SK-N-SH (cell line): ENCODE measurements at regions not wholly inside any gene's neighbourhood (a gene's known extent, or its start where the extent isn't known, plus 50 kb on each side); places are given as distances from the start of the nearest gene placed in this dataset.

Experiments
- CTCF ChIA-PET: fragments of 300-600, 350-600 bp; formaldehyde crosslinking; extraction: SDS; loops from one replicate; lab custom pipeline; 2021; lab: Yijun Ruan, JAX
- POLR2A ChIA-PET: fragments of 350-600 bp; sonication (Branson Sonifier 250); formaldehyde crosslinking; extraction: SDS; loops from one replicate; lab custom pipeline; 2020; ENCODE audit warnings: antibody characterized with exemption, inconsistent platforms; lab: Yijun Ruan, JAX
- DNase-seq: peaks from one replicate; pipeline ENCODE4 v3.0.0; 2012
- H2AFZ ChIP-seq: fragments of 200-600 bp; sonication (generic); 2 replicates; pipeline ENCODE4 v1.8.1; 2016; ENCODE audit warnings: antibody characterized with exemption, mild to moderate bottlenecking, low read depth
- H3F3A ChIP-seq: fragments of 200-600 bp; sonication (generic); replicated peaks from 2 replicates; pipeline ENCODE3; 2016; ENCODE audit warnings: antibody characterized with exemption, mild to moderate bottlenecking; ENCODE audit not compliant: insufficient read depth
- H3K27ac ChIP-seq, 2 experiments: fragments of 200-500 bp in 1 of 2; fragments of 200-600 bp in 1 of 2; sonication (Bioruptor generic) in 1 of 2; sonication (generic), shearing (Covaris generic) in 1 of 2; 2 replicates each; pipeline versions ENCODE4 v1.5.1 to v1.6.1; 2014 to 2016; ENCODE audit warnings: low read depth in 2 of 2, inconsistent platforms in 1 of 2, low read length in 1 of 2, mild to moderate bottlenecking in 1 of 2, mixed read lengths in 1 of 2
- H3K27me3 ChIP-seq: fragments of 200-600 bp; sonication (generic), shearing (Covaris generic); 2 replicates; pipeline ENCODE4 v1.6.1; 2016; ENCODE audit warnings: mixed run types; ENCODE audit not compliant: insufficient read depth
- H3K36me3 ChIP-seq, 2 experiments: fragments of 200-500 bp in 1 of 2; fragments of 200-600 bp in 1 of 2; sonication (Bioruptor generic) in 1 of 2; sonication (generic) in 1 of 2; replicated peaks in 1 of 2; 2 replicates each; pipeline versions ENCODE3 to v1.5.1; 2014 to 2016; ENCODE audit warnings: low read length in 1 of 2, mild to moderate bottlenecking in 1 of 2; ENCODE audit not compliant: insufficient read depth in 2 of 2, control insufficient read depth in 1 of 2
- H3K4me1 ChIP-seq, 2 experiments: fragments of 200-500 bp in 1 of 2; fragments of 200-600 bp in 1 of 2; sonication (Bioruptor generic) in 1 of 2; sonication (generic), shearing (Covaris generic) in 1 of 2; 2 replicates each; pipeline versions ENCODE4 v1.5.1 to v1.6.1; 2014 to 2016; ENCODE audit warnings: low read depth in 1 of 2, low read length in 1 of 2, mixed run types in 1 of 2; ENCODE audit not compliant: insufficient read depth in 2 of 2, control insufficient read depth in 1 of 2
- H3K4me2 ChIP-seq: fragments of 200-600 bp; sonication (generic), shearing (Covaris generic); 2 replicates; pipeline ENCODE4 v1.6.1; 2017; ENCODE audit warnings: mixed run types
- H3K4me3 ChIP-seq, 2 experiments: fragments of 200-500 bp in 1 of 2; fragments of 200-600 bp in 1 of 2; sonication (Bioruptor generic) in 1 of 2; sonication (generic), shearing (Covaris generic) in 1 of 2; 2 replicates each; pipeline versions ENCODE4 v1.5.1 to v1.8.1; 2014 to 2016; ENCODE audit warnings: low read depth in 2 of 2, inconsistent platforms in 1 of 2, low read length in 1 of 2, mild to moderate bottlenecking in 1 of 2, mixed read lengths in 1 of 2, moderate library complexity in 1 of 2
- H3K79me2 ChIP-seq: fragments of 200-600 bp; sonication (generic); 2 replicates; pipeline ENCODE4 v1.8.1; 2017; ENCODE audit warnings: mild to moderate bottlenecking; ENCODE audit not compliant: insufficient read depth
- H3K9ac ChIP-seq: fragments of 200-600 bp; sonication (generic); 2 replicates; pipeline ENCODE4 v1.6.1; 2017; ENCODE audit warnings: mixed run types
- H3K9me2 ChIP-seq: fragments of 200-600 bp; sonication (generic); 2 replicates; pipeline ENCODE4 v1.6.1; 2017; ENCODE audit warnings: mixed run types
- H3K9me3 ChIP-seq: fragments of 200-600 bp; sonication (generic); 2 replicates; pipeline ENCODE4 v1.6.1; 2017; ENCODE audit warnings: mixed run types, mild to moderate bottlenecking, moderate library complexity
- H4K20me1 ChIP-seq: fragments of 200-600 bp; sonication (generic); 2 replicates; pipeline ENCODE4 v1.6.1; 2017; ENCODE audit warnings: mild to moderate bottlenecking, mixed run types; ENCODE audit not compliant: insufficient read depth
- ELF1 ChIP-seq: IDR thresholded peaks from 2 replicates; pipeline ENCODE4 v1.4.0; 2012
- EP300 ChIP-seq, 2 experiments: IDR thresholded peaks; 2 replicates each; pipeline versions ENCODE4 v1.4.0 to v1.6.1; 2012; ENCODE audit warnings: borderline replicate concordance in 1 of 2, low read depth in 1 of 2, low read length in 1 of 2
- FOSL2 ChIP-seq: IDR thresholded peaks from 2 replicates; pipeline ENCODE4 v1.4.0; 2012; ENCODE audit warnings: low read depth, mild to moderate bottlenecking, moderate library complexity, borderline replicate concordance
- FOXM1 ChIP-seq: IDR thresholded peaks from 2 replicates; pipeline ENCODE4 v1.4.0; 2012; ENCODE audit warnings: low read depth, mild to moderate bottlenecking
- GABPA ChIP-seq: IDR thresholded peaks from 2 replicates; pipeline ENCODE4 v1.4.0; 2012; ENCODE audit warnings: low read depth, mild to moderate bottlenecking
- IRF3 ChIP-seq: fragments of 150-350 bp; IDR thresholded peaks from 2 replicates; pipeline ENCODE4 v1.6.1; 2016; ENCODE audit warnings: mild to moderate bottlenecking, low read depth, low read length
- JUND ChIP-seq: IDR thresholded peaks from 2 replicates; pipeline ENCODE4 v1.4.0; 2012
- NFIC ChIP-seq: IDR thresholded peaks from 2 replicates; pipeline ENCODE4 v1.4.0; 2012; ENCODE audit warnings: borderline replicate concordance
- NRF1 ChIP-seq: IDR thresholded peaks from 2 replicates; pipeline ENCODE4 v1.6.1; 2012; ENCODE audit warnings: low read depth, mild to moderate bottlenecking, low read length
- POLR2AphosphoS5 ChIP-seq: IDR thresholded peaks from 2 replicates; pipeline ENCODE4 v1.6.1; 2012; ENCODE audit warnings: low read depth, low read length
- RCOR1 ChIP-seq: fragments of 150-350 bp; IDR thresholded peaks from 2 replicates; pipeline ENCODE4 v1.6.1; 2017; ENCODE audit warnings: antibody characterized with exemption, low read length
- RFX5 ChIP-seq: IDR thresholded peaks from 2 replicates; pipeline ENCODE4 v1.6.1; 2012; ENCODE audit warnings: mild to moderate bottlenecking, improper control_type of control experiment, low read length
- RXRA ChIP-seq: IDR thresholded peaks from 2 replicates; pipeline ENCODE4 v1.4.0; 2012; ENCODE audit warnings: low read depth, mild to moderate bottlenecking, borderline replicate concordance
- TCF12 ChIP-seq: IDR thresholded peaks from 2 replicates; pipeline ENCODE4 v1.4.0; 2012
- TEAD4 ChIP-seq: IDR thresholded peaks from 2 replicates; pipeline ENCODE4 v1.4.0; 2012; ENCODE audit warnings: mild to moderate bottlenecking, borderline replicate concordance; ENCODE audit not compliant: insufficient read depth
- USF1 ChIP-seq: IDR thresholded peaks from 2 replicates; pipeline ENCODE4 v1.4.0; 2012; ENCODE audit warnings: low read depth, borderline replicate concordance
- USF2 ChIP-seq: fragments of 150-350 bp; IDR thresholded peaks from 2 replicates; pipeline ENCODE4 v1.6.1; 2017; ENCODE audit warnings: antibody characterized with exemption, low read length, low read depth, borderline replicate concordance
- ZBTB33 ChIP-seq: IDR thresholded peaks from 2 replicates; pipeline ENCODE4 v1.4.0; 2012; ENCODE audit warnings: low read depth, borderline replicate concordance
- WGBS: methylation state at CpG from one replicate; pipeline ENCODE4 v1.1.6; 2017; ENCODE audit warnings: low lambda C conversion rate; 5-methylcytosine and 5-hydroxymethylcytosine counted together

GRCh38 chr7:85415743-85416142, 228.9 kb upstream of the SEMA3D start:
- Histone ChIP-seq H3K4me3 (no peak overlapping the region), H3K9me2 (no peaks in the 10 kb centered on the region), H3K27me3 (no peaks in the 10 kb centered on the region), H3K9ac (no peak overlapping the region), H3K9me3 (no peaks in the 10 kb centered on the region; the same call in 1 of the 2 replicates), H2AFZ (no peak overlapping the region), H3K79me2 (no peaks in the 10 kb centered on the region), H3K4me2 (no peak overlapping the region), H3K36me3 (no peaks in the 10 kb centered on the region), H3F3A (no peaks in the 10 kb centered on the region), H4K20me1 (no peaks in the 10 kb centered on the region), H3K27ac (no peak overlapping the region), H3K4me1 (no peaks in the 10 kb centered on the region)
- POLR2A ChIA-PET: no interaction called here
- TF ChIP-seq GABPA (no peak), NRF1 (no peak), POLR2AphosphoS5 (no peak), USF1 (no peak), FOSL2 (no peak), TCF12 (no peak), RXRA (no peak), IRF3 (no peak), ZBTB33 (no peak), RFX5 (no peak), FOXM1 (no peak), JUND (no peak), RCOR1 (no peak), EP300 (IDR thresholded peaks at IDR 0.05; ENCODE audit: borderline replicate concordance in 1 of 2, low read depth in 1 of 2, low read length in 1 of 2) (no peak), TEAD4 (no peak), ELF1 (no peak), NFIC (no peak), USF2 (no peak)
- CTCF ChIA-PET: interaction anchor here (0.9 kb wide), 1 partner anchor 1054 kb away, joined by 3 read pairs; no protein-coding TSS in a partner anchor
- no peak for DNase-seq
- 74% methylated on average over 1 of the region's 1 CpG for WGBS
